Endothelial cell of umbilical vein (primary cell): ENCODE measurements at regions not wholly inside any gene's neighbourhood (a gene's known extent, or its start where the extent isn't known, plus 50 kb on each side); places are given as distances from the start of the nearest gene placed in this dataset.

ENCODE experiments used
- BruUV-seq: library from RNA; stranded (reverse); fragments of 400-500 nt; replicated peaks from 2 replicates; lab custom pipeline; 2021; lab: Mats Ljungman, UMichigan
- CTCF ChIA-PET: fragments of 300-600, 350-600 bp; sonication (Branson Sonifier 250); formaldehyde crosslinking; loops from one replicate; lab custom pipeline; 2021; ENCODE audit warnings: antibody characterized with exemption, inconsistent platforms; lab: Charles Lee
- POLR2A ChIA-PET: fragments of 300-600, 350-600 bp; sonication (Branson Sonifier 250); formaldehyde crosslinking; loops from one replicate; lab custom pipeline; 2021; ENCODE audit warnings: antibody characterized with exemption, inconsistent platforms; lab: Charles Lee
- DNase-seq: peaks from one replicate; pipeline ENCODE4 v3.0.0-alpha.2; 2011; ENCODE audit warnings: low read depth, low spot score
- FAIRE-seq: peaks from 2 replicates; lab custom pipeline; 2011; peaks lifted over from hg19 to GRCh38; lab: Jason Lieb, UNC
- H2AFZ ChIP-seq: 2 replicates; pipeline ENCODE4 v1.6.0; 2012; ENCODE audit warnings: low read depth, low read length, control low read depth, inconsistent platforms
- H3K27ac ChIP-seq: 2 replicates; pipeline ENCODE4 v1.5.1; 2011; ENCODE audit warnings: low read depth, mild to moderate bottlenecking, control low read depth, low read length, moderate library complexity; ENCODE audit not compliant: insufficient read depth
- H3K27me3 ChIP-seq, 2 experiments: 2 replicates each; pipeline versions ENCODE4 v1.6.0 to v1.6.1; 2011; ENCODE audit warnings: low read length in 2 of 2, mixed read lengths in 1 of 2; ENCODE audit not compliant: control insufficient read depth in 2 of 2, insufficient read depth in 2 of 2
- H3K36me3 ChIP-seq, 2 experiments: 2 replicates in 1 of 2; 3 replicates in 1 of 2; pipeline ENCODE4 v1.5.1; 2011; ENCODE audit warnings: low read length in 2 of 2, mild to moderate bottlenecking in 1 of 2, moderate library complexity in 1 of 2; ENCODE audit not compliant: control insufficient read depth in 2 of 2, insufficient read depth in 2 of 2; ENCODE audit errors: extremely low read depth in 1 of 2
- H3K4me1 ChIP-seq: 3 replicates; pipeline ENCODE4 v1.5.1; 2011; ENCODE audit warnings: mild to moderate bottlenecking, low read length; ENCODE audit not compliant: control insufficient read depth, insufficient read depth; ENCODE audit errors: extremely low read depth
- H3K4me2 ChIP-seq: 2 replicates; pipeline ENCODE4 v1.6.1; 2011; ENCODE audit warnings: low read length, control low read depth, mixed read lengths; ENCODE audit not compliant: insufficient read depth
- H3K4me3 ChIP-seq, 3 experiments: fragments of 200-600 bp in 1 of 3; sonication (generic), shearing (Covaris generic) in 1 of 3; replicated peaks in 1 of 3; 2 replicates each; pipeline ENCODE4 v1.5.1; 2011 to 2016; ENCODE audit warnings: control low read depth in 3 of 3, low read length in 3 of 3, mild to moderate bottlenecking in 2 of 3, inconsistent platforms in 1 of 3, low read depth in 1 of 3, moderate library complexity in 1 of 3; ENCODE audit not compliant: insufficient read depth in 1 of 3
- H3K79me2 ChIP-seq: 2 replicates; pipeline ENCODE4 v1.6.0; 2012; ENCODE audit warnings: low read length, inconsistent platforms; ENCODE audit not compliant: control insufficient read depth, insufficient read depth
- H3K9ac ChIP-seq: replicated peaks from 2 replicates; pipeline ENCODE3; 2011; ENCODE audit warnings: low read length, control low read depth; ENCODE audit not compliant: insufficient read depth; ENCODE audit errors: extremely low read depth
- H3K9me1 ChIP-seq: replicated peaks from 3 replicates; pipeline ENCODE4 v1.6.0; 2011; ENCODE audit warnings: mild to moderate bottlenecking, low read length; ENCODE audit not compliant: control insufficient read depth, insufficient read depth; ENCODE audit errors: extremely low read depth
- H3K9me3 ChIP-seq: replicated peaks from 2 replicates; pipeline ENCODE4 v1.5.1; 2012; ENCODE audit warnings: low read length, inconsistent platforms; ENCODE audit not compliant: control insufficient read depth, insufficient read depth
- H4K20me1 ChIP-seq: replicated peaks from 2 replicates; pipeline ENCODE3; 2011; ENCODE audit warnings: mild to moderate bottlenecking, low read length; ENCODE audit not compliant: control insufficient read depth, insufficient read depth; ENCODE audit errors: extremely low read depth
- EZH2 ChIP-seq: IDR thresholded peaks from 2 replicates; pipeline ENCODE4 v1.6.1; 2012; ENCODE audit warnings: borderline replicate concordance, low read depth, mild to moderate bottlenecking, moderate library complexity, low read length, inconsistent platforms; ENCODE audit not compliant: severe bottlenecking
- FOS ChIP-seq: IDR thresholded peaks from 2 replicates; pipeline ENCODE4 v1.6.1; 2011; ENCODE audit warnings: mild to moderate bottlenecking, low read length, moderate library complexity, borderline replicate concordance; ENCODE audit not compliant: insufficient read depth
- GATA2 ChIP-seq: IDR thresholded peaks from 2 replicates; pipeline ENCODE4 v1.7.0; 2011; ENCODE audit warnings: low read depth, mild to moderate bottlenecking, moderate library complexity, mixed read lengths, low read length; ENCODE audit not compliant: insufficient read length, insufficient read depth
- JUN ChIP-seq: IDR thresholded peaks from 2 replicates; pipeline ENCODE4 v1.6.1; 2011; ENCODE audit warnings: borderline replicate concordance, low read depth; ENCODE audit not compliant: insufficient read length, insufficient read depth
- MYC ChIP-seq: IDR thresholded peaks from one replicate; pipeline ENCODE4 v1.6.1; 2011; ENCODE audit warnings: mild to moderate bottlenecking, low read depth, low read length
- POLR2A ChIP-seq: IDR thresholded peaks from 2 replicates; pipeline ENCODE4 v1.6.1; 2012; ENCODE audit warnings: low read depth, mild to moderate bottlenecking, control low read depth, low read length
- POLR2AphosphoS5 ChIP-seq: IDR thresholded peaks from 2 replicates; pipeline ENCODE4 v1.6.1; 2012; ENCODE audit warnings: low read depth, mild to moderate bottlenecking, control low read depth, low read length, moderate library complexity; ENCODE audit not compliant: insufficient read depth
- dilution Hi-C: fragments of 300-500 bp; cut with MboI; formaldehyde crosslinking; loops from one replicate; pipeline ENCODE4 v1.15.0; 2019; ENCODE audit warnings: low sequenced_read_pairs; ENCODE audit not compliant: extremely low pct_ligation_motif_present
- intact Hi-C: fragments of 100-400 bp; cut with micrococcal nuclease; formaldehyde crosslinking; loops from one replicate; pipeline ENCODE4 v1.10.0; 2022
- TF ChIP-seq, protein P1 (sequence below), 2 donors: IDR thresholded peaks; 1 replicate in 1 of 2; 2 replicates in 1 of 2; pipeline ENCODE4 v1.5.1; 2011; ENCODE audit warnings: low read length in 2 of 2, mild to moderate bottlenecking in 2 of 2, moderate library complexity in 2 of 2, control low read depth in 1 of 2, inconsistent platforms in 1 of 2, low read depth in 1 of 2; ENCODE audit not compliant: insufficient read depth in 1 of 2; ENCODE audit errors: extremely low read depth in 1 of 2
- TF ChIP-seq, protein P2 (sequence below): IDR thresholded peaks from 2 replicates; pipeline ENCODE4 v1.6.1; 2011; ENCODE audit not compliant: insufficient read depth, insufficient read length

DNA sequence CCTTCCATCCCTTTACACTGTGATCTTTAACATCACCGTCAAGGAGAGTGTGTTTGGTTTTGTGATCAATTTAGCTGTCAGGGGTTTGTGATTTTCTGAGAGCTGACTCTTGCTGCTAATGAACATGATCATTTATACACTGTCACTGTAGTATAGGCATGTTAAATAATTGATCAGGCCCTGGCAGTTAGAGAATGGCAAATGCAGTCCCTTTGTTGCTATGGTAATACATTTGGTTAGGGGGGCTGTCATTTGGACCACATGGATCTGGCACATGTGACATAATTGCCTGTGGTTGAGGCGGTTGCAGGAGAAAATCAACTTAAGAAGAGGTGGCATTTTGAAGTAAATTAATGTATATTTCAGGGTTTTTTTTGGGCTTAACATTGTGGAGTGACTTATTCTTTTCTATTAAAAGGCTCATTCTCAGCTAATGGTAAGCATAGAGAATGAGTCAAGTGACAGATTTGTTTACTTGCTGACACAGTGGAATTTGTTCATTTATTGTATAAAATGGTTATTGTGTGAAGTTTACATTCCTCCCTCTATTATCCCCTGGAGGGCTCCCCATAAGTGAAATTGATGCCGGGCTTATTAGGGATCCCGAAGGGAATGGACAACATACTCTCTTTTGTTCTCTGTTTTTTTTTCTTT lies 114.0 kb downstream of the FHIP1A start:
- intact Hi-C loops (no loop called here), dilution Hi-C loops (no loop called here)
- Histone ChIP-seq H3K9me1 (no peaks in the 10 kb centered on the region), H3K9ac (no peak overlapping the region), H3K36me3 (no peaks in the 10 kb centered on the region), H3K27ac (no peak overlapping the region), H2AFZ (no peak overlapping the region), H3K4me2 (no peak overlapping the region), H3K27me3 (peaks cover 6 to 8% of the 10 kb centered on the region in 2 experiments), H3K4me3 (no peak overlapping the region), H3K79me2 (no peaks in the 10 kb centered on the region), H3K4me1 (no peaks in the 10 kb centered on the region), H4K20me1 (no peaks in the 10 kb centered on the region), H3K9me3 (no peaks in the 10 kb centered on the region)
- no TSS peak for BruUV-seq
- CTCF ChIA-PET: interaction anchor here (1.3 to 2.0 kb wide), 2 partner anchors 13 to 114 kb away, joined by 3 to 7 read pairs; partner anchors contain the start of gene FHIP1A
- no peak for DNase-seq
- POLR2A ChIA-PET: no interaction called here
- FAIRE-seq: peak; percentile 31
- TF ChIP-seq MYC (no peak), JUN (no peak), FOS (no peak), EZH2 (no peak), POLR2A (no peak), POLR2AphosphoS5 (no peak), GATA2 (no peak)
- TF ChIP-seq, protein P1, sequence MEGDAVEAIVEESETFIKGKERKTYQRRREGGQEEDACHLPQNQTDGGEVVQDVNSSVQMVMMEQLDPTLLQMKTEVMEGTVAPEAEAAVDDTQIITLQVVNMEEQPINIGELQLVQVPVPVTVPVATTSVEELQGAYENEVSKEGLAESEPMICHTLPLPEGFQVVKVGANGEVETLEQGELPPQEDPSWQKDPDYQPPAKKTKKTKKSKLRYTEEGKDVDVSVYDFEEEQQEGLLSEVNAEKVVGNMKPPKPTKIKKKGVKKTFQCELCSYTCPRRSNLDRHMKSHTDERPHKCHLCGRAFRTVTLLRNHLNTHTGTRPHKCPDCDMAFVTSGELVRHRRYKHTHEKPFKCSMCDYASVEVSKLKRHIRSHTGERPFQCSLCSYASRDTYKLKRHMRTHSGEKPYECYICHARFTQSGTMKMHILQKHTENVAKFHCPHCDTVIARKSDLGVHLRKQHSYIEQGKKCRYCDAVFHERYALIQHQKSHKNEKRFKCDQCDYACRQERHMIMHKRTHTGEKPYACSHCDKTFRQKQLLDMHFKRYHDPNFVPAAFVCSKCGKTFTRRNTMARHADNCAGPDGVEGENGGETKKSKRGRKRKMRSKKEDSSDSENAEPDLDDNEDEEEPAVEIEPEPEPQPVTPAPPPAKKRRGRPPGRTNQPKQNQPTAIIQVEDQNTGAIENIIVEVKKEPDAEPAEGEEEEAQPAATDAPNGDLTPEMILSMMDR (IDR thresholded peaks at IDR 0.05; ENCODE audit: extremely low read depth in 1 of 2, insufficient read depth in 1 of 2, low read depth in 1 of 2, low read length in 2 of 2): no peak
- TF ChIP-seq, protein P2, sequence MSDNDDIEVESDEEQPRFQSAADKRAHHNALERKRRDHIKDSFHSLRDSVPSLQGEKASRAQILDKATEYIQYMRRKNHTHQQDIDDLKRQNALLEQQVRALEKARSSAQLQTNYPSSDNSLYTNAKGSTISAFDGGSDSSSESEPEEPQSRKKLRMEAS: no peak
